ENCODE measurements at regions not wholly inside any gene's neighbourhood (a gene's known extent, or its start where the extent isn't known, plus 50 kb on each side); places are given as distances from the start of the nearest gene placed in this dataset.
"Not testable (repeated sequence)": the region's sequence is repeated elsewhere in the genome, so short reads cannot be mapped to it uniquely, and the experiment has no call there.

DNA sequence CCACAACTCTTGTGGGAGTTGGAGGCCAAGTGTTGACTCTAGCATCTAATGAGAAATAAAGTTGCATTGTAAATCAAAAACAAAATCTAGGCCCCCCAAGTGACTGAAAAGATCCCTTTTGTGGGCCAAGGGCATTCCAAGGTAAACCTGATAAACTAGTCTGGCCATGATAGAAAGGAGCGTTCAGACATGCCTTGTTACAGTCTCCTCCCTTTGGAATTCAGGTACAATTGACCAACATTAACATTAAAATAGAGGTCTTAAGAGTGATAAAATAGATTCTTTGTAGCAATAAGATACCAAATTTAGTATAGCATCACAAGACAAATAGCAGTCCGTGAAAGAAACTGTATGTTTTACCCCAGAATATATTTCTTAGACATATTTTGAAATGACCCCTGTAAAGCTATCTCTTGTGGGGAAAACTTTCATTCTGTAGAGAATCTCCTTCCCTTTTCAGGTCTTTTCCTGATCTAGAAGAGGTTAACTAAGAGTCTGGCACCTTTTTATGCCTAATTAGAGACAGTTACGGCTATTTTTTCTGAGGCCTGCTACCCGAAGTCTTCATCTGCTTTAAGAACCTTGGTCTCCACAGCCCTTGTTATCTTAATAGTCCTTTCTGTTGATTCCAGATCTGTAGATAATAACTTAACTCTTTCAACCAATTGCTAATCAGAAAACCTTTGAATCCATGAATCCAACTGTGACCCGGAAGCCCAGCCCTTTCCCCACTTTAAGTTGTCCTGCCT is 495.4 kb upstream of the MMS22L start:
- Mint-ChIP-seq H3K27me3 (no peaks in the 10 kb centered on the region), H3K9me3 (ENCODE audit: insufficient read depth) (no peaks in the 10 kb centered on the region), H3K27ac (no peak overlapping the region), H3K4me3 (no peak overlapping the region), H3K4me1 (no peaks in the 10 kb centered on the region)
- H3K9me3 ChIP-seq (ENCODE audit: control extremely low read depth in 1 of 3, control insufficient read depth in 2 of 3, insufficient read depth in 1 of 3, low read length in 2 of 3), result peaks cover 0 to 6% (median 0%) of the 10 kb centered on the region in 3 donors
- TF ChIP-seq, protein P1, sequence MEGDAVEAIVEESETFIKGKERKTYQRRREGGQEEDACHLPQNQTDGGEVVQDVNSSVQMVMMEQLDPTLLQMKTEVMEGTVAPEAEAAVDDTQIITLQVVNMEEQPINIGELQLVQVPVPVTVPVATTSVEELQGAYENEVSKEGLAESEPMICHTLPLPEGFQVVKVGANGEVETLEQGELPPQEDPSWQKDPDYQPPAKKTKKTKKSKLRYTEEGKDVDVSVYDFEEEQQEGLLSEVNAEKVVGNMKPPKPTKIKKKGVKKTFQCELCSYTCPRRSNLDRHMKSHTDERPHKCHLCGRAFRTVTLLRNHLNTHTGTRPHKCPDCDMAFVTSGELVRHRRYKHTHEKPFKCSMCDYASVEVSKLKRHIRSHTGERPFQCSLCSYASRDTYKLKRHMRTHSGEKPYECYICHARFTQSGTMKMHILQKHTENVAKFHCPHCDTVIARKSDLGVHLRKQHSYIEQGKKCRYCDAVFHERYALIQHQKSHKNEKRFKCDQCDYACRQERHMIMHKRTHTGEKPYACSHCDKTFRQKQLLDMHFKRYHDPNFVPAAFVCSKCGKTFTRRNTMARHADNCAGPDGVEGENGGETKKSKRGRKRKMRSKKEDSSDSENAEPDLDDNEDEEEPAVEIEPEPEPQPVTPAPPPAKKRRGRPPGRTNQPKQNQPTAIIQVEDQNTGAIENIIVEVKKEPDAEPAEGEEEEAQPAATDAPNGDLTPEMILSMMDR (IDR thresholded peaks at IDR 0.05), result no peak
- TF ChIP-seq EZH2 (IDR thresholded peaks at IDR 0.05; ENCODE audit: borderline replicate concordance, insufficient read depth, low read depth, low read length, poor library complexity, severe bottlenecking), result no peak
- H3K4me1 ChIP-seq (ENCODE audit: control insufficient read depth in 2 of 2, insufficient read depth in 2 of 2, low read length in 2 of 2), result no peaks in the 10 kb centered on the region
- ATAC-seq (ENCODE audit: low read depth) (no peak), DNase-seq (no peak)
- intact Hi-C loops (cut with micrococcal nuclease), result no loop called here
- ChIA-PET POLR2A (no interaction called here), CTCF (no interaction called here)
- no peaks in the 10 kb centered on the region for H3K36me3 ChIP-seq (replicated peaks in 1 of 2; ENCODE audit: control extremely low read depth in 1 of 2, control insufficient read depth in 1 of 2, extremely low read depth in 1 of 2, insufficient read depth in 2 of 2, low read length in 1 of 2)
- no peak overlapping the region for H2AFZ ChIP-seq (ENCODE audit: insufficient read depth, low read depth, low read length, poor library complexity, severe bottlenecking)
- WGBS (ENCODE audit: insufficient coverage), result no CpG with 5 or more reads among the region's 5 CpGs
- no peaks in the 10 kb centered on the region for H3K79me2 ChIP-seq (ENCODE audit: control insufficient read depth, insufficient read depth, low read length)
- no peak overlapping the region for H3K27ac ChIP-seq (ENCODE audit: low read length in 2 of 2)
- no peak overlapping the region for H3K4me3 ChIP-seq (ENCODE audit: control extremely low read depth in 1 of 5, extremely low read depth in 1 of 5, insufficient read depth in 1 of 5, low read depth in 2 of 5, low read length in 4 of 5)
- H3K27me3 ChIP-seq (replicated peaks in 1 of 4; ENCODE audit: control extremely low read depth in 1 of 4, control insufficient read depth in 3 of 4, insufficient read depth in 4 of 4, low read length in 3 of 4), result no peaks in the 10 kb centered on the region
- no peak overlapping the region for H3K4me2 ChIP-seq (replicated peaks; ENCODE audit: low read depth, low read length, poor library complexity, severe bottlenecking)
- no peak overlapping the region for H3K9ac ChIP-seq (ENCODE audit: low read length)
- no peaks in the 10 kb centered on the region for H4K20me1 ChIP-seq (ENCODE audit: control insufficient read depth, insufficient read depth, low read length, poor library complexity, severe bottlenecking)

DNA sequence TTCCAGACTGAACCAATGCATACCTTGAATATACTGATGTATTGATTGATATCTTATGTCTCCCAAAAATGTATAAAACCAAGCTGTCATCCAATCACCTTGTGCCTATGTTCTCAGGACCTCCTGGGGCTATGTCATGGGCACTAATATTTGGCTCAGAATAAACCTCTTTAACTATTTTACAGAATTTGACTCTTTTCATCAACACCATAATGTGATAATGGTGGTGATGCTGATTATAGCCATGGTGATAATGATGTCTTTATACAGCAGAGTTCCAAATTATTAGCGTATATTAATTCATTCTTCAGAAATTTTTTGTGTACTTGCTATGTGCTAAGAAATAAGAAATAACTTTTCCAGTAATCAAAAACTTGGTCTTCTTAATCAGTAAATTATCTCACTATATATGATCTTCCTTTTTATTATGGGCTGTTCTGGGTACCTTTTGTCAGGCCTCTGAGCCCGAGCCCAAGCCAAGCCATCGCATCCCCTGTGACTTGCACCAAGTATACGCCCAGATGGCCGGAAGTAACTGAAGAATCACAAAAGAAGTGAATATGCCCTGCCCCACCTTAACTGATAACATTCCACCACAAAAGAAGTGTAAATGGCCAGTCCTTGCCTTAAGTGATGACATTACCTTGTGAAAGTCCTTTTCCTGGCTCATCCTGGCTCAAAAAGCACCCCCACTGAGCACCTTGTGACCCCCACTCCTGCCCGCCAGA is 496.2 kb upstream of the MMS22L start:
- DNase-seq; H3K27me3 Mint-ChIP-seq; H3K79me2 ChIP-seq (ENCODE audit: control insufficient read depth, insufficient read depth, low read length); H3K4me3 Mint-ChIP-seq; H3K4me1 ChIP-seq (ENCODE audit: control insufficient read depth in 2 of 2, insufficient read depth in 2 of 2, low read length in 2 of 2); H3K36me3 ChIP-seq (replicated peaks in 1 of 2; ENCODE audit: control extremely low read depth in 1 of 2, control insufficient read depth in 1 of 2, extremely low read depth in 1 of 2, insufficient read depth in 2 of 2, low read length in 1 of 2); H3K9ac ChIP-seq (ENCODE audit: low read length); H3K4me3 ChIP-seq (ENCODE audit: control extremely low read depth in 1 of 5, extremely low read depth in 1 of 5, insufficient read depth in 1 of 5, low read depth in 2 of 5, low read length in 4 of 5); H4K20me1 ChIP-seq (ENCODE audit: control insufficient read depth, insufficient read depth, low read length, poor library complexity, severe bottlenecking); intact Hi-C loops (cut with micrococcal nuclease); H2AFZ ChIP-seq (ENCODE audit: insufficient read depth, low read depth, low read length, poor library complexity, severe bottlenecking); H3K27ac ChIP-seq (ENCODE audit: low read length in 2 of 2); POLR2A ChIA-PET; CTCF ChIA-PET; H3K9me3 ChIP-seq (ENCODE audit: control extremely low read depth in 1 of 3, control insufficient read depth in 2 of 3, insufficient read depth in 1 of 3, low read length in 2 of 3); ATAC-seq (ENCODE audit: low read depth); H3K4me2 ChIP-seq (replicated peaks; ENCODE audit: low read depth, low read length, poor library complexity, severe bottlenecking); H3K9me3 Mint-ChIP-seq (ENCODE audit: insufficient read depth); H3K27ac Mint-ChIP-seq; H3K4me1 Mint-ChIP-seq; H3K27me3 ChIP-seq (replicated peaks in 1 of 4; ENCODE audit: control extremely low read depth in 1 of 4, control insufficient read depth in 3 of 4, insufficient read depth in 4 of 4, low read length in 3 of 4): not testable (repeated sequence)
- WGBS (ENCODE audit: insufficient coverage), result no CpG with 5 or more reads among the region's 6 CpGs

All from B cell (primary cell).